ENCODE measurements at regions not wholly inside any gene's neighbourhood (a gene's known extent, or its start where the extent isn't known, plus 50 kb on each side); places are given as distances from the start of the nearest gene placed in this dataset.

DNA sequence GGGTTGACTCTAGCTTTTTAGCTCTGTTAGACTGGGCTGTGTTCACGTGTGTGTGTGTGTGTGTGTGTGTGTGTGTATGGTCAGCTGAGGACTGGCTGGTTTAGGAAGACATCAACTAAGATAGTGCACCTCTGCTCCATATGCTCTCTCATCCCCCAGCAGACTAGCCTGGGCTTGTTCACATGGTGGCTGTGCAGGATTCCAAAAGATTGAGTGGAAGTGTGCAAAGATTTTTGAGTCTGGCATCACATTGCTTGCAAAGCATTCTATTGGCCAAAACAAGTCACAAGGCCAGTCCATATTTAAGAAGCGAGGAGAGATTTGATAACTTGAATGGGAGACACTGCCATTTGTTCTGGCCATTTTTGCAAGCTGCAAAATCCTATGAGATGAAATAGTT, 79.7 kb upstream of the C11orf87 start:
- H3K9me2 ChIP-seq (replicated peaks; ENCODE audit: insufficient read depth, low read length), result no peaks in the 10 kb centered on the region
- H3K27me3 ChIP-seq (ENCODE audit: low read length), result 0 out of 2 replicates have a peak, but pooled peaks cover 5% of the 10 kb centered on the region
- H4K20me1 ChIP-seq (ENCODE audit: insufficient read depth, low read depth, low read length), result no peaks in the 10 kb centered on the region
- H3K9me3 ChIP-seq (ENCODE audit: low read length), result no peaks in the 10 kb centered on the region
- H3K9ac ChIP-seq (ENCODE audit: low read length), result no peak overlapping the region
- no peak overlapping the region for H3K27ac ChIP-seq (ENCODE audit: low read length)
- no peak overlapping the region for H3K4me2 ChIP-seq (ENCODE audit: low read depth, low read length, poor library complexity, severe bottlenecking)
- no peak for DNase-seq
- H3K4me3 ChIP-seq (ENCODE audit: low read length), result no peak overlapping the region
- no peak overlapping the region for H2AFZ ChIP-seq (ENCODE audit: low read length)
- H3K4me1 ChIP-seq (ENCODE audit: low read length), result no peaks in the 10 kb centered on the region
- H3K36me3 ChIP-seq (ENCODE audit: insufficient read depth, low read length), result no peaks in the 10 kb centered on the region
- no peaks in the 10 kb centered on the region for H3K79me2 ChIP-seq (ENCODE audit: low read length)

DNA sequence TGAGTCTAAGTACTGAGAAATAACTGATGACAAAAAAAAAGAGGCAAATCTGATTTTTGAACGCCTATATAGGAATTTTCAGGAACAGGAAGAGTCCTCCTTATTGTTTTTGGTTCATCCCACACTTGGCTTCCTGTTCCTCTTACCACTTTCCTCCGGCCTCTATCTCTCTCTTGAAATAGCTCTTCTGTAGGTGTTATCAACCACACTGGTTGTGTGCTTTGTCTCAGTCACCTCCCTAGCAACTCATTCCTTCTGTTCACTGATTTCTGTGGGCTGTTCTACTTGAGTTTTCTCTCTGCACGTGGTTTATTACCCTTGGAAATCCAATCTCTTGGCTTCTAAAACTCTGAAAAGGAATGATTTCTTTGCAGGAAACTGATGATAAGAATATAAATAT, 78.7 kb upstream of the C11orf87 start:
- Histone ChIP-seq H3K9me3 (ENCODE audit: low read length) (no peaks in the 10 kb centered on the region), H3K9me2 (replicated peaks; ENCODE audit: insufficient read depth, low read length) (no peaks in the 10 kb centered on the region), H4K20me1 (ENCODE audit: insufficient read depth, low read depth, low read length) (no peaks in the 10 kb centered on the region), H3K4me3 (ENCODE audit: low read length) (no peak overlapping the region), H3K27me3 (ENCODE audit: low read length) (0 out of 2 replicates have a peak, but pooled peaks cover 5% of the 10 kb centered on the region), H3K79me2 (ENCODE audit: low read length) (no peaks in the 10 kb centered on the region), H3K36me3 (ENCODE audit: insufficient read depth, low read length) (no peaks in the 10 kb centered on the region), H2AFZ (ENCODE audit: low read length) (no peak overlapping the region), H3K4me2 (ENCODE audit: low read depth, low read length, poor library complexity, severe bottlenecking) (no peak overlapping the region), H3K9ac (ENCODE audit: low read length) (no peak overlapping the region), H3K4me1 (ENCODE audit: low read length) (no peaks in the 10 kb centered on the region), H3K27ac (ENCODE audit: low read length) (no peak overlapping the region)
- DNase-seq, result no peak

DNA sequence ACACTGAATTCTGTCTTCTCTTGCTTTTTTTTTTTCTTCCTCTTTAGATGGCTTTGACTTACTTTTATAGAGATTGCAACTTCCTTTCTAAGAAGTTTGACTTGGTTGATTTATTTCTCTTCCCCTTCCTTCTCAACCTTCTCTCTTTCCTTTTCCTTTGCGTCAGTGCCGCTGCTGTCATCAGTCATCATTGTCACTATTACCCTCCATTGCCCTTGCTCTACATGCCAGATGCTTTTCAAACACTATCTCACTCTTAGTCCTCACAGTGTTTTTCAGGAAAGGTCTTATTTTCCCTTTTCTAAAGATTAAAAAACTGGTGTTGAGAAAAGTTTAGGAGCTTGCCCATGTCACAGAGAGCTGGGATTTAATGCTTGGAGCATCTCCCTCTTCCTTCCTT, 74.7 kb upstream of the C11orf87 start:
- H3K4me3 ChIP-seq (ENCODE audit: low read length), result no peak overlapping the region
- no peaks in the 10 kb centered on the region for H3K9me3 ChIP-seq (ENCODE audit: low read length)
- no peak for DNase-seq
- H4K20me1 ChIP-seq (ENCODE audit: insufficient read depth, low read depth, low read length), result no peaks in the 10 kb centered on the region
- no peaks in the 10 kb centered on the region for H3K9me2 ChIP-seq (replicated peaks; ENCODE audit: insufficient read depth, low read length)
- 0 out of 2 replicates have a peak, but pooled peaks cover 5% of the 10 kb centered on the region for H3K27me3 ChIP-seq (ENCODE audit: low read length)
- H3K4me1 ChIP-seq (ENCODE audit: low read length), result no peaks in the 10 kb centered on the region
- no peaks in the 10 kb centered on the region for H3K36me3 ChIP-seq (ENCODE audit: insufficient read depth, low read length)
- no peaks in the 10 kb centered on the region for H3K79me2 ChIP-seq (ENCODE audit: low read length)
- H3K9ac ChIP-seq (ENCODE audit: low read length), result no peak overlapping the region
- H2AFZ ChIP-seq (ENCODE audit: low read length), result no peak overlapping the region
- H3K27ac ChIP-seq (ENCODE audit: low read length), result no peak overlapping the region
- H3K4me2 ChIP-seq (ENCODE audit: low read depth, low read length, poor library complexity, severe bottlenecking), result no peak overlapping the region

DNA sequence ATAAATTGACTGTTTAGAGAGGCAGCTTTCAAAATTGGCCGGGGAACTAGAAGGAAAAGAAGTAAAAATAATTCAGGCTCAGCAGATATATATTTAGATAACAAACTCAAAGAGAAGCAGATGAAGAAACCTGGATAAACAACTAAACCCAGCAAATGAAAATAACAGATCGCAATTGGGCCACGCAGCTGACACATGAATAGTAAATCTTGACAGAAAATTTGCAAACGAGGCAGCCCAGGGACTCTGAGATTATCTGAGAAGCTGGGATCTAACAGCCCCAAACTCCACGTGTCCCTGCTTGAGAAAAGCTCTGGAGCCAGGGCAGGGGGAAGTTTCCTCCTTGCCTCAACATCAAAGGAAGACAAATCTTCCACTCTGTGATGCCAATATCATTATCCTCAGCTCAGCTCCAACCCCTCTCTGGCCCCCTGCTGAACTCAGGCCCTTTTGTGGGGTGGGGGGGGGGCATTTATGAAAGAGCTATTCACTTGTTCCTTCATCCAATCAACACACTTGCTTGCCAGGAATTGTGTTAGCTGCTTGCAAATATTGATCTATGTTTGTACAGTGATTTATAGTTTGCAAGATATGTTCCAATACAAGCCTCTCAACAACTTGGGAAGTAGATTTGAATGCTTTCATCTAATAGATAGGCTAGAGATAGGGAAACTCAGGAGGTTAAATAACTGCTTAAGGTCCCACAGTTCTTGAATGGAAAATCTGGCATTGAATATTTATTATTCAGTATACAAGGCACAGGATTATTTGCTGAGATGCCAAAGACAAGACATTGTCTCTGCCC, 72.5 kb upstream of the C11orf87 start:
- no peak overlapping the region for H3K9ac ChIP-seq (ENCODE audit: low read length)
- H3K4me2 ChIP-seq (ENCODE audit: low read depth, low read length, poor library complexity, severe bottlenecking), result no peak overlapping the region
- no peak overlapping the region for H3K27ac ChIP-seq (ENCODE audit: low read length)
- no peaks in the 10 kb centered on the region for H3K79me2 ChIP-seq (ENCODE audit: low read length)
- no peak overlapping the region for H2AFZ ChIP-seq (ENCODE audit: low read length)
- H4K20me1 ChIP-seq (ENCODE audit: insufficient read depth, low read depth, low read length), result no peaks in the 10 kb centered on the region
- H3K4me1 ChIP-seq (ENCODE audit: low read length), result no peaks in the 10 kb centered on the region
- H3K9me3 ChIP-seq (ENCODE audit: low read length), result no peaks in the 10 kb centered on the region
- 0 out of 2 replicates have a peak, but pooled peaks cover 3% of the 10 kb centered on the region for H3K27me3 ChIP-seq (ENCODE audit: low read length)
- H3K4me3 ChIP-seq (ENCODE audit: low read length), result no peak overlapping the region
- no peak for DNase-seq
- H3K36me3 ChIP-seq (ENCODE audit: insufficient read depth, low read length), result no peaks in the 10 kb centered on the region
- no peaks in the 10 kb centered on the region for H3K9me2 ChIP-seq (replicated peaks; ENCODE audit: insufficient read depth, low read length)

DNA sequence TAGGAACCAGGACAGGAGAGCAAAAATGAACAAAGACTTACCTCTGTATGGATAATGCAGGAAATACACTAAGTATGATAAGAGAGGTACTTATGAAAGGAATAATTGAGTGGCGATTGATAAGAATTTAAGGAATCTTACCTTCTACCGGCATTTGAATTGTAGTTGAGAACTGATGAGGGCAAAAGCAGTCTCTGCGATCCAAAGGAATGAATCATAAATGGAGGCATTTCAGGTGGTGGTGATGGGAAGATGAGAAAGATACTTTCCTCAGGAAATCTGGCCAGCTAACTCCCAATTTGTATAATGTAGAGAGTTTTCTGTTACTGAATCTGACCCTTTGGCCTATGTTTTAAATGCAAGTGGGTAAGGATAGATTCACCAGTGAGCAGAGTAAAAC, 71.9 kb upstream of the C11orf87 start:
- no peak overlapping the region for H3K9ac ChIP-seq (ENCODE audit: low read length)
- no peak overlapping the region for H2AFZ ChIP-seq (ENCODE audit: low read length)
- no peaks in the 10 kb centered on the region for H3K9me2 ChIP-seq (replicated peaks; ENCODE audit: insufficient read depth, low read length)
- no peaks in the 10 kb centered on the region for H3K9me3 ChIP-seq (ENCODE audit: low read length)
- no peaks in the 10 kb centered on the region for H4K20me1 ChIP-seq (ENCODE audit: insufficient read depth, low read depth, low read length)
- H3K36me3 ChIP-seq (ENCODE audit: insufficient read depth, low read length), result no peaks in the 10 kb centered on the region
- no peak for DNase-seq
- no peaks in the 10 kb centered on the region for H3K4me1 ChIP-seq (ENCODE audit: low read length)
- H3K4me2 ChIP-seq (ENCODE audit: low read depth, low read length, poor library complexity, severe bottlenecking), result no peak overlapping the region
- no peaks in the 10 kb centered on the region for H3K79me2 ChIP-seq (ENCODE audit: low read length)
- H3K27ac ChIP-seq (ENCODE audit: low read length), result no peak overlapping the region
- H3K27me3 ChIP-seq (ENCODE audit: low read length), result no peaks in the 10 kb centered on the region
- no peak overlapping the region for H3K4me3 ChIP-seq (ENCODE audit: low read length)

DNA sequence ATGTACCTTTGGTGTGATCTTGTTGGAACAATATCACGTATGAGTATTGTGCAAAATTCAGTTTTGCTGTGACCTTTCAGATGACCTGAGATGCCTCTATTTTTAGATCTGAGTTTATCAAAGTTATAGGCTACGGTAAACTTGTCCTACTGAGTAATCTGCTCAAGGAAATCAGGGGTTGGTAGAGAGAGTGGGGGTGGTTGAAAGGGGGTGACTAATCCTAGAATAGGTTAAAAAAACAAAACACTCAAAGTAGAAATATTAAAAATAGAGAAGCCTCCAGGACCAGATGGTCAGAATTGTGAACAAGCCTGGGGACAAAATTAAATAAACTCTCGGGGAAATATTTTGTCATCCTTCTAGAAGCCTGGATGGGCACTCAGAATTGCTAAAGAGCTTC, 59.9 kb upstream of the C11orf87 start:
- H3K4me2 ChIP-seq (ENCODE audit: low read depth, low read length, poor library complexity, severe bottlenecking), result no peak overlapping the region
- H2AFZ ChIP-seq (ENCODE audit: low read length), result no peak overlapping the region
- no peak overlapping the region for H3K27ac ChIP-seq (ENCODE audit: low read length)
- H3K4me1 ChIP-seq (ENCODE audit: low read length), result no peaks in the 10 kb centered on the region
- no peaks in the 10 kb centered on the region for H3K79me2 ChIP-seq (ENCODE audit: low read length)
- H3K4me3 ChIP-seq (ENCODE audit: low read length), result no peak overlapping the region
- no peaks in the 10 kb centered on the region; the same call in 1 of the 2 replicates for H4K20me1 ChIP-seq (ENCODE audit: insufficient read depth, low read depth, low read length)
- no peak for DNase-seq
- H3K36me3 ChIP-seq (ENCODE audit: insufficient read depth, low read length), result no peaks in the 10 kb centered on the region
- no peaks in the 10 kb centered on the region; the same call in 1 of the 2 replicates for H3K9me2 ChIP-seq (replicated peaks; ENCODE audit: insufficient read depth, low read length)
- no peak overlapping the region for H3K9ac ChIP-seq (ENCODE audit: low read length)
- H3K27me3 ChIP-seq (ENCODE audit: low read length), result no peaks in the 10 kb centered on the region
- H3K9me3 ChIP-seq (ENCODE audit: low read length), result no peaks in the 10 kb centered on the region

DNA sequence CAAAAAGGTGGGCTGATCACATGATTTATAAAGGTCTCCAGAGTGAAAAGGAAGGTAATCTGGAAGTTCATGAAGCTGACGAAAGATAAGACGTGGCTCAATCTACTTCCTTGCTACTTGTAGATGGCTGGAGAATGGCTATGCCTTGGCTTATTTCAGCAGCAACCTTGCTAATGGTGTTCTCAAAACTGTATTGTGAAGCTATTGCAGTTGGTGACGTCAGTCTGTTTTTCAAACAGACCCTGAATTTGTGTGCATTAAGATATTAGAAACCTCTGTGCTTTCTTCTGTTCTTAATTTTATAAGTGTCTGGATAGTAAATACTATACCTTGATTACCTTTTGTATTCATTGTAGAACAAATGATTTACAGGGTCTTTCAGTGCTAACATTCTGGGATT, 58.3 kb upstream of the C11orf87 start:
- H3K9ac ChIP-seq (ENCODE audit: low read length), result no peak overlapping the region
- no peak for DNase-seq
- H3K27ac ChIP-seq (ENCODE audit: low read length), result no peak overlapping the region
- no peak overlapping the region for H3K4me2 ChIP-seq (ENCODE audit: low read depth, low read length, poor library complexity, severe bottlenecking)
- no peaks in the 10 kb centered on the region for H3K4me1 ChIP-seq (ENCODE audit: low read length)
- H3K9me2 ChIP-seq (replicated peaks; ENCODE audit: insufficient read depth, low read length), result no peaks in the 10 kb centered on the region; the same call in 1 of the 2 replicates
- no peaks in the 10 kb centered on the region for H3K36me3 ChIP-seq (ENCODE audit: insufficient read depth, low read length)
- no peaks in the 10 kb centered on the region for H3K79me2 ChIP-seq (ENCODE audit: low read length)
- H4K20me1 ChIP-seq (ENCODE audit: insufficient read depth, low read depth, low read length), result no peaks in the 10 kb centered on the region; the same call in 1 of the 2 replicates
- H3K9me3 ChIP-seq (ENCODE audit: low read length), result no peaks in the 10 kb centered on the region
- no peak overlapping the region for H3K4me3 ChIP-seq (ENCODE audit: low read length)
- no peaks in the 10 kb centered on the region for H3K27me3 ChIP-seq (ENCODE audit: low read length)
- no peak overlapping the region for H2AFZ ChIP-seq (ENCODE audit: low read length)

DNA sequence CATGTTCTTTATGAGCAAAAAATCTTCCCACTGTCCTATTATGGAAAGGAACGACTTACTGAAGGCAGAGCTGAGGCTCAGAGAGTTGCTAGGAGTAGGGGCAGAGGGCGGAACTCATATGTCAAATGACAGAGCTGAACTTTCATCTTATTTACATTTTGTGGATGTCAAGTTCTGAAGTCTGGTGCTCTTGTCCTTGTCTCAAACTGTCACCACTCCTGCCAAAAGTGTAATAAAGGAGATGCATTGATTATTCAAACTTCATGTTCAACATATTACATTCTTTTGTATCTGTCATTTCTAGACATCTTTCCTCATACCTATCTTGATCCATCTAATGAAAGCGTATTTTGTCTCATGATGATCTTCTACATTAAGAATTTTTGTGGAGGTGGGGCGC, 57.1 kb upstream of the C11orf87 start:
- Histone ChIP-seq H2AFZ (ENCODE audit: low read length) (no peak overlapping the region), H3K4me2 (ENCODE audit: low read depth, low read length, poor library complexity, severe bottlenecking) (no peak overlapping the region), H4K20me1 (ENCODE audit: insufficient read depth, low read depth, low read length) (no peaks in the 10 kb centered on the region; the same call in 1 of the 2 replicates), H3K4me3 (ENCODE audit: low read length) (no peak overlapping the region), H3K27me3 (ENCODE audit: low read length) (no peaks in the 10 kb centered on the region), H3K36me3 (ENCODE audit: insufficient read depth, low read length) (no peaks in the 10 kb centered on the region), H3K27ac (ENCODE audit: low read length) (no peak overlapping the region), H3K9ac (ENCODE audit: low read length) (no peak overlapping the region), H3K79me2 (ENCODE audit: low read length) (no peaks in the 10 kb centered on the region), H3K4me1 (ENCODE audit: low read length) (no peaks in the 10 kb centered on the region), H3K9me2 (replicated peaks; ENCODE audit: insufficient read depth, low read length) (no peaks in the 10 kb centered on the region; the same call in 1 of the 2 replicates), H3K9me3 (ENCODE audit: low read length) (no peaks in the 10 kb centered on the region)
- no peak for DNase-seq
